RKO (cell line): ENCODE measurements at regions not wholly inside any gene's neighbourhood (a gene's known extent, or its start where the extent isn't known, plus 50 kb on each side); places are given as distances from the start of the nearest gene placed in this dataset.
"Not testable (repeated sequence)": the region's sequence is repeated elsewhere in the genome, so short reads cannot be mapped to it uniquely, and the experiment has no call there.

Experiments
- DNase-seq: peaks from one replicate; pipeline ENCODE4 v3.0.0-alpha.2; 2016; ENCODE audit warnings: low spot score

DNA sequence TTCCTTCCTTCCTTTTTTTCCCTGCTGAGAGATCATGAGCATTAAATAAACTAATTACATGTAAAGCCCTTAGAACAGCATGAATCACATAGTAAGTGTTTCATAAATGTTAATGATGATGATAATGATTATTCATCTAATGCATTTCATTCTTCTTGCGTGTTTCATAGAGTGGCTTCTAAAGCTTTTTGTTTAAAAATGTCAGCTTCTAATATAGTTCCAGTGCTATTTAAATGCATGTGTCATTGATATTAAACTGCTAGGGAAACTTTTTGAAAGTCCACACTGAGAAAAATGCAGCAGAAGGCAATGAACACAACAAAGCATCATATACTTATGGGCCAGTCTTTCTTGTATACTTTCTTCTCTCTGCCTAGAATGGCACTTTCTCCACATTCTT lies 894.8 kb downstream of the REEP3 start:
- DNase-seq: no peak

DNA sequence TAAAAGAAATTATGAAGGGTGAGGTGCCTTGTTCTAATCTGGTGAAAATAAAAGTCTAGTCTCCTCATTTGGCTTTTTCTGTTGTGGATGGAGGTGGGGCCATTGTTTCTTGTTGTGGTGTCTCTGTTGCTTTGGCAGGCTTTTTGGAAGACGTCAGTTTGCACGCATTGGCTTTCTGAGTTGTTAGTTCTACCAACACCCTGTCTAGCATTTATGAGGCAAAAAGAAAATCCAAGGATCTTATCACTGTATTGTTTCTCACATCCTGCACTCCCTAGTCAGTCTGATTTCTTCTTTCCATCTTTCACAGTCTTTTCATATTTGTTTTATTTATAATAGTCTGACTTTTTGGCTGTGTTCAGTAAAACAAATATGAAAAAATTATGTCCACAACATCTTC lies 898.3 kb downstream of the REEP3 start:
- no peak for DNase-seq

- DNase-seq: no peak
These were observed 905.5 kb downstream of the REEP3 start for GRCh38 chr10:64426745-64427144.

DNA sequence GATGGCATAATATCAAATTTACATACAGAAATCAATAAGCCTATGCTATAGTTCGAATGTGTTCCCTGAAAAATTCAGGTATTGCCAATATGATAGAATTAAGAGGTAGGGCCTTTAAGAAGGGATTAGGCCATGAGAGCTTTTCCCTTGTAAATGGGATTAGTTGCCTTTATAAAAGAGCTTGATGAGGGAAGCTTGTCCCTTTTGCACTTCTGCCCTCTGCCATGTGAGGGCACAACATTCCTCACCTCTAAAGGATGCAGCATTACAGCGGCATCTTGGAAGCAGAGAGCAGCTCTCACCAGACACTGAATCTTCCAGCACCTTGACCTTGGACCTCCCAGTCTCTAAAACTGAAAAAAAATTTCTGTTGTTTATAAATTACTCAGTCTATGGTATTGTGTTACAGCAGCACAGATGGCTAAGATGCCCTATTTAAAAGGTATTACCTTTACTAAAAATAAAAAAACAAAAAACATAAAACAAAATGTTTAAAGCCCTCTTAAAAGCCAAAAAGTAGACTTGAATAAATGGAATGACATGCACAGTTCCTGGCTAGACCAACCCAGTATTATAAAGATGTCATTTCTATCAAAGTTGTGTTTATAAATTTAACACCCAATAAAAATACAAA lies 909.6 kb downstream of the REEP3 start:
- DNase-seq: peak; percentile 55

GRCh38 chr10:64441872-64442271 lies 920.7 kb downstream of the REEP3 start:
- not testable (repeated sequence) for DNase-seq

DNA sequence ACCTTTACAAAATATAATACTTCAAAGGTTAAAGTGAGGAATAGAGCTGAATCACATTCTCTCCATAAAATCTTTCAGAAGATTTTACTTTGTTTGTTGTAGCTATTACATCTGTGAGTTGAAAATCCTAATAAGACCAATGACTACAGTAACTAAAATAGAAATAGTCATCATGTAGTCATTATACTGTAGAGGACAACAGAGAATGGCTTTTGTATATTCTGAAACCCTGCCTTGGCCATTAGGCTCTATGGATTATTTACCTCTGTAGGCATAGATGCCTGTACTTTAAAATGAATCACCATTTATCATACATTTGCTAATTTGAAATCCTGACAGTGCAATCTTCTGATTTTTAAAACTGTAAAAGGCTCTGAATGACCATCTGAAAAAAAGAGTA lies 923.0 kb downstream of the REEP3 start:
- DNase-seq: no peak

DNA sequence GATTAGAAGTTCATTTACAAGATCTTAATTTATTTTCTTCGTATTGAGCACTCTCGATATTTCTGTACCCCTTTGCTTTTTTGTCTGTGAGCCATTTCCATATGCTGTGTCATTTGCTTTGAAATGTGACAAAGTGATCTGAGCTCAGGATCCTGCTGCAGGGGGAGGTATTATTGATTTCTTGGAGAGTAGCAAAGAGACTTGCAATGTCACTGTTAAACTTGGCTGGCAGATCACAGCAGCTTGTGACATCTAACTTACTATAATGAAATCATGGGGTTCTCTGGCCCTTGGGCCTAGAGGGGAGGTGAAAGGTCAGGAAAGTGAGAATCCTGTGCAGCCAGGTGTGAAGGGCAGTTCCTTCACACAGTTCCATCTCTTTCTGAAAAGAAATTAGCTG lies 923.4 kb downstream of the REEP3 start:
- DNase-seq: no peak

DNA sequence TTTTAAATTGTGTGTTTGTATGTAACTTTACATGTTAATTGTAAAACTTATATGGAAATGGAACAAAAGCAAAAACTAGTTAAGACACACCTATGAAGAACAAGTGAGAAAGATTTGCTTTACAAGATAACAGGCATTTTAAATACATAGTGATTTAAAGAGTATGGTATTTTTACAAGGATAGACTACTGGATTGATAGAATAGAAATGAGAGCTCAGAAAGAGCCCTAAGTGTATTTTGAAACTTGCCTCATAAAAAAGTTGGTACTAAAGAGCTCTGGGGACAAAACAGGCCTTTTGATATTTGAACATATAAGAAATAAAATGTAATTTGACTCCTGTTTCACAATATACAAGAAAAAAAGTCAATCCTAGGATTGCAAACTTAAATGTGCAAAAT lies 928.4 kb downstream of the REEP3 start:
- no peak for DNase-seq

DNA sequence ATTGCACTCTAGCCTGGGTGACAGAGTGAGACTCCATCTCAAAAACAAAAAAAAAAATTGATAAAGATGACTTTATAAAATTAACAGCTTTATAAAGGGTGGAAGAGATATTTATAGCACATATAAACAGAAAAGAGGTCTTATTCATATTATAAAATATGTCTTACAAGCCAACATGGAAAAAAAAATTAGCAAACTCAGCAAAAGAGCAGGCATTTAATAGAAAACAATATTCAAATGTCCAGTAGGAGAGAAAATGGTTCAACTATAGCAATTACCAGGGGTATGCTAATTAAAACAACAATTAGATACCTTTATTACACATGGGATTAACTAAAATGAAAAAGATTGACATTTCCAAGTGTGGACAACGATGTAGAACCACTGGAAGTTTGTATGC lies 929.1 kb downstream of the REEP3 start:
- no peak for DNase-seq

GRCh38 chr10:64454962-64455361 lies 933.8 kb downstream of the REEP3 start:
- DNase-seq: no peak

DNA sequence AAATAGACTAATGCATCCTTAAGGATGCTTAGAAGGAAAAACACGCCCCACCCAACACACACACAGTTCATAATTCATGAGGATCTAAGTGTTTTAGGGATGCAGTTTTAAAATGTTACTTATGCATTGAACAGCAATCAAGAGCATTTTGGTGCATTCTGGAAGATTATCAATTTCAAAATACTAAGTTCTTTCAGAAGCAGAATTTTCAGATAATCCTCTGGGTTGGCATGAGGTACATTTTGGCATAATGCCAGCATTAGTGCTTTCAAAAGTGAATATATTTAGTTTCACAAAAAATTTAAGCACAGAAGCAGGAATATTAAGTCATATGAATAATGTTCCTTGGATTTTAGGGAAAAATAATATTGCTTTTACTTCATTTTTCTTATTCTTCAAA lies 937.1 kb downstream of the REEP3 start:
- DNase-seq: no peak

DNA sequence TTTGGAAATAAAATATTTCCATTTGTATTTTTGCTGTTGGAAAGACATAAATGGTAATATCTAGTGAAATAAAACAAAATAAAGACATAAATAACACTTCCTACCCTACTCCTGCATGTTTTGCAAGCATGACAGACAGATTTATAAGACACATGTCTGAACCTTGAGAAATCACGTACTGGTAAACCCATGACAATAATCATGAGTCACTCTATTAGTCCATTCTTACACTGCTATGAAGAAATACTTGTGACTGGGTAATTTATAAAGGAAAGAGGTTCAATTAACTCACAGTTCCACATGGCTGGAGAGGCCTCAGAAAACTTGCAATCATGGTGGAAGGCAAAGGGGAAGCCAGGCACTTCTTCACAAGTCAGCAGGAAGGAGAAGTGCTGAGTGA lies 942.2 kb downstream of the REEP3 start:
- no peak for DNase-seq

DNA sequence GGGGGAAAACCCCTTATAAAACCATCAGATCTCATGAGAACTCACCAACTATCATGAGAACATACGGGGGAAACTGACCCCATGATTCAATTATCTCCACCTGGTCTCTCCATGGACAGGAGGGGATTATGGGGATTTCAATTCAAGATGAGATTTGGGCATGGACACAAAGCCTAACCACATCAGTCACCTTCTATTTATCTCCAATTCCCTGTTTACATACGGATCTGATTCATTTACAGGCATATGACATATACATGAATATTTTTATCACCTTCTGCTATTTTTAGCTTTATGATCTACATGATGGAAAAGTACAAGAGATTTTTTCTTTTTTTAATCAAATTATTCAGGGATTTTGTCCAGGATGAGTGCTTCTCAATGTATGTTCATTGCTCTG lies 944.5 kb downstream of the REEP3 start:
- DNase-seq: no peak

GRCh38 chr10:64468219-64468618 lies 947.0 kb downstream of the REEP3 start:
- no peak for DNase-seq

DNA sequence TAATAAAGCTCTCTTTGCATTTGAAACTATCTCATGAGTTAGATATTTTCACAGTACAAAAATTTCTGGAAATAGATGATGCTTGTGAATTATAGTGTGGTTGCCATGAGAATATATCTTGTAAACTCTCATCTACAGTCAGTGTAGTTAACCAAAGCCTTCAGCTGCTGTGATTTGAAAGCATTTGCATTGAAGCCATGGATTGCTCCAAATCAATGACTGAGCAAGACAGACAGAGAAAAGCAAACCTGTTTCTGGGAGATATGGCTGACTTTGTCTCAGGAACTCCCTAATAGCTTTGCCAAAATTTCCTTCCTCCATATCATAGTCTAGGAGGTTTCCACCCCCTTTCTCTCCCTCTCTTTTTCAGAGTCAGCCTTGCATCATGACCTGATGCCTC lies 955.3 kb downstream of the REEP3 start:
- no peak for DNase-seq

- no peak for DNase-seq
These were observed 956.6 kb downstream of the REEP3 start for GRCh38 chr10:64477791-64478190.

DNA sequence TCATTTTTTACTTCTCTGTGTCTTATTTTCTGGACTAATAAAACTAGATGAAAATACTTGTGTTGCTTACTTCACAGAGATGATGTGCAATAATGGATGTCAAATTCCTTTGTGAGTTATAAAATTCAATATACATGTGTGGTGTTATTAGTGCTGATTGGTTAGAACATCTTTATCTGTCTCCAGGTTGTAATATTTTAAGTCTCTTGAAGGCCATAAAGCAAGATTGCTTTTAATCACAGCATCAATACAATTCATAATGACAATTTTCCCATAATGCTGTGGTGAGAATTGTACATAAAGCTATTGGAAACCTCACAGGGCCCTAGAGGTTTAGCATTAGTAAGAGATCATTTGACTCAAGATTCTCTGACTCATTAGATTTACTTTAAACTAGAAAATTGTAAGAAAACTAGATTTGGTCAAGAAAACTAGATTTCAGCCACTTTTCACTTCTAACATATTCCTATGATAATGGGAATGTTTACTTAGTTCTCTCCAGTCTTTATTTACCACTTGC lies 963.7 kb downstream of the REEP3 start:
- DNase-seq: no peak

GRCh38 chr10:64486149-64486548 lies 964.9 kb downstream of the REEP3 start:
- DNase-seq: peak; percentile 37

DNA sequence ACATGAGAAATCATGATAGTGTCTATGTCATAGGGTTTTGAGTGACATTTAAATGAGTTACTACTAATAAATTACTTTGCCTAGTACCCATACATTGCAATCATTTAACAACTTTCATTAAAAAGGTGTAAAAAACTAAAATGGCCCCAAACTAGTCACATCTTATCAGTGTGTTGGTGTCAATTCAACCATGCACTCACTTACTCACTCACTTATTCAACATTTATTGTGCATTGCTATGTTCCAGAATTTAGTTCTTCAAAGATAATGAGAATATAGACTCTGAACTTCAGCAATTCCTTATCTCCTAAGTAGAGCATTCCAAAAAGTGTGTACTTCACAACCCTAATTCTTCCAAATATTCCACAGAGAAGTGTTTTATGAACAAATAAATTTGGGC lies 965.7 kb downstream of the REEP3 start:
- DNase-seq: no peak

DNA sequence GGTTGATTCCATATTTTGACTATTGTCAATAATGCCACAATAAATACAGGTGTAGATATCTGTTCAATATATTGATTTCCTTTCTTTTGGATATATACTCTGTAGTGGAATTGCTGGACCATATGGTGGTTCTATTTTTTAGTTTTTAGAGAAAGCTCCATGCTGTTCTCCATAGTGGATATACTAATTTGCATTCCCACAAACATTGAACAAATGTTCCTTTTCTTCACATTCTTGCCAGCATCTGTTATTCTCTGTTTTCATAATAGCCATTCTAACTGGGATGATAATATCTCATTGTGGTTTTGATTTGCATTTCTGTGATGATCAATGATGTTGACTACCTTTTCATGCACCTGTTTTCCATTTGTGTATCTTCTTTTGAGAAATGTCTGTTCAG lies 973.7 kb downstream of the REEP3 start:
- DNase-seq: no peak

DNA sequence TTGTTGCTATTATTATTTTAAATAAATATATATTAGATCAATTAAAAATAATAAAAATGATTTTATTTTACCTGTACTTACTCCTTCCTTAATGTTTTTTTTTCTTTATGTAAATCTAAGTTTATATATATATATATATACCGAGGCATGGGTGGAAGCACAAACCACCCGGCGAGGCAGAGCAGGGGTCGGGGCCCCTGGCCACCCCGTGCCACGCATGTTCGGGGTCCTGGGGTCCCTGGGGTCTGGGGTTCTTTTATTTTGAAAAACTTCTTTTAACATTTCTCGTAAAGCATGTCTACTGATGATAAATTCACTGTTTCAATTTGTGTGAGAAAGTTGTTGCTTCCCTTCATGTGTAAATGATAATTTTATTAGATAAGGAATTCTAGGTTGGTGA lies 976.1 kb downstream of the REEP3 start:
- DNase-seq: no peak

GRCh38 chr10:64501807-64502206 lies 980.6 kb downstream of the REEP3 start:
- DNase-seq: no peak

- DNase-seq: no peak
These were observed 981.7 kb downstream of the REEP3 start for GRCh38 chr10:64502936-64503335.

DNA sequence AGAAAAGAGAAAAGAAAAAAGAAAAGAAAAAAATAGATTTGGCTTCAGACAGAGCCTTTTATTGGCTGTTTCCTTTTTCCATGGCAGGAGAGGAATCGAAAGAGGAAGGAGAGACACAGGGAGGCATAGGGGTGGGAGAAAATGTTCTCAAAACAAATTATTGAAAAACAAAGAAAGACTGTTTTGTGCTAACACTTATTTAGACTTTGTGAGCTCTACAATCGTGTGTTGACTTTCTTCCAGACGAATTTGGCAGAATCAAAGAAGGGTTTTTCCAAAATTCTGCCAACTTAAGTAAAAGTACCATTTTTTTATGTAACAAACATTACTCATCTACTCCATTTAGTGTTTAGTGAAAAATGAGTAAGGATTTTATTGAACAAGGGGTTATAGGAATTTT lies 982.2 kb downstream of the REEP3 start:
- no peak for DNase-seq

GRCh38 chr10:64505501-64505900 lies 984.3 kb downstream of the REEP3 start:
- no peak for DNase-seq
